Fibroblast of lung (primary cell): ENCODE measurements at regions not wholly inside any gene's neighbourhood (a gene's known extent, or its start where the extent isn't known, plus 50 kb on each side); places are given as distances from the start of the nearest gene placed in this dataset.

Experiments
- DNase-seq, 2 donors: peaks; one replicate each; pipeline versions ENCODE4 v3.0.0 to v3.0.0-alpha.2; 2010; ENCODE audit warnings: low read depth in 2 of 2
- H2AFZ ChIP-seq: 2 replicates; pipeline ENCODE4 v1.5.1; 2012; ENCODE audit warnings: low read length, control low read depth, inconsistent platforms
- H3K27ac ChIP-seq: 2 replicates; pipeline ENCODE4 v1.5.1; 2011; ENCODE audit warnings: low read length, control low read depth; ENCODE audit not compliant: insufficient read depth
- H3K27me3 ChIP-seq: 2 replicates; pipeline ENCODE4 v1.5.1; 2011; ENCODE audit warnings: mild to moderate bottlenecking, low read length; ENCODE audit not compliant: control insufficient read depth, insufficient read depth
- H3K36me3 ChIP-seq: 2 replicates; pipeline ENCODE4 v1.5.1; 2011; ENCODE audit warnings: low read length; ENCODE audit not compliant: control insufficient read depth, insufficient read depth
- H3K4me1 ChIP-seq: 2 replicates; pipeline ENCODE4 v1.5.1; 2011; ENCODE audit warnings: low read length; ENCODE audit not compliant: control insufficient read depth, insufficient read depth; ENCODE audit errors: extremely low read depth
- H3K4me2 ChIP-seq: 2 replicates; pipeline ENCODE4 v1.5.1; 2011; ENCODE audit warnings: low read length, control low read depth; ENCODE audit not compliant: insufficient read depth; ENCODE audit errors: extremely low read depth
- H3K4me3 ChIP-seq, 4 experiments: fragments of 200-600 bp in 1 of 4; sonication (generic) in 1 of 4; replicated peaks in 1 of 4; 2 replicates each; pipeline ENCODE4 v1.5.1; 2011 to 2016; ENCODE audit warnings: low read length in 4 of 4, low read depth in 3 of 4, mild to moderate bottlenecking in 3 of 4, control low read depth in 2 of 4, inconsistent platforms in 1 of 4, mixed read lengths in 1 of 4; ENCODE audit not compliant: insufficient read depth in 1 of 4; ENCODE audit errors: control extremely low read depth in 1 of 4
- H3K79me2 ChIP-seq: 2 replicates; pipeline ENCODE4 v1.5.1; 2012; ENCODE audit warnings: mild to moderate bottlenecking, low read length, inconsistent platforms; ENCODE audit not compliant: control insufficient read depth, insufficient read depth
- H3K9ac ChIP-seq: 2 replicates; pipeline ENCODE4 v1.5.1; 2011; ENCODE audit warnings: mild to moderate bottlenecking, low read length, control low read depth; ENCODE audit not compliant: insufficient read depth
- H3K9me3 ChIP-seq: 2 replicates; pipeline ENCODE4 v1.5.1; 2012; ENCODE audit warnings: low read depth, low read length; ENCODE audit not compliant: control insufficient read depth, insufficient read depth
- H4K20me1 ChIP-seq: 2 replicates; pipeline ENCODE4 v1.5.1; 2011; ENCODE audit warnings: low read length; ENCODE audit not compliant: control insufficient read depth, insufficient read depth; ENCODE audit errors: extremely low read depth
- CTCF ChIP-seq, 2 donors: IDR thresholded peaks in 1 of 2; conservative IDR thresholded peaks in 1 of 2; 1 replicate in 1 of 2; 2 replicates in 1 of 2; pipeline ENCODE4 v1.5.1; 2011 to 2012; ENCODE audit warnings: low read length in 2 of 2, control low read depth in 1 of 2, inconsistent platforms in 1 of 2, low read depth in 1 of 2, mild to moderate bottlenecking in 1 of 2
- EZH2 ChIP-seq: IDR thresholded peaks from 2 replicates; pipeline ENCODE4 v1.5.1; 2012; ENCODE audit warnings: low read length, control low read depth, mild to moderate bottlenecking; ENCODE audit errors: missing control alignments

- DNase-seq, result no peak
- no peak overlapping the region for H2AFZ ChIP-seq
- no peaks in the 10 kb centered on the region for H3K9me3 ChIP-seq
- no peaks in the 10 kb centered on the region for H3K4me1 ChIP-seq
- no peak overlapping the region for H3K9ac ChIP-seq
- no peak for TF ChIP-seq EZH2
- no peak for TF ChIP-seq CTCF (conservative IDR thresholded peaks at IDR 0.05 in 1 of 2, IDR thresholded peaks at IDR 0.05 in 1 of 2; ENCODE audit: low read depth in 1 of 2, low read length in 2 of 2)
- no peaks in the 10 kb centered on the region for H3K79me2 ChIP-seq
- no peaks in the 10 kb centered on the region for H3K36me3 ChIP-seq
- H3K27me3 ChIP-seq, result no peaks in the 10 kb centered on the region
- H3K27ac ChIP-seq, result no peak overlapping the region
- no peak overlapping the region for H3K4me3 ChIP-seq
- no peaks in the 10 kb centered on the region for H4K20me1 ChIP-seq
- H3K4me2 ChIP-seq, result no peak overlapping the region
These were observed 871.4 kb upstream of the C9orf72 start for GRCh38 chr9:28444637-28445036.

DNA sequence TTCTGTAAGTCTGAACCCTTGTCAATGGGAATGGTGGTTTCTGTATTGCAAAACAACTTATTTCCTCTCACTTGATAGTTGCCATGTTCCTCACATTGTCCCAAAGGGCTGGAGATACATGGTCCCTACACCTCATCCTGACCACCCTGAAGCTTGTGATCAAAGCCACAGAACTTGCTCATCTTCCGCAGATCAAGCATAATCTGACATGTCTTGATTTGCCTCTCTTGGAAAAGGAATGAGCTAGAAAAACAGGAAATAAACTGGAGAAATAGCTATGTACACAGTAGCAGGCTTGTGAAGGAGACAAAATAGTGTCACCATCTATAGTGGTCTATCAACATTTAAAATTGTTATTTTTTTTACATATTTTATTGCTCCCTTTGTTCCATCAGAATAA lies 871.9 kb upstream of the C9orf72 start:
- Histone ChIP-seq H3K36me3 (no peaks in the 10 kb centered on the region), H3K4me3 (no peak overlapping the region), H3K4me1 (no peaks in the 10 kb centered on the region), H3K9me3 (no peaks in the 10 kb centered on the region), H3K4me2 (no peak overlapping the region), H4K20me1 (no peaks in the 10 kb centered on the region), H3K27me3 (no peaks in the 10 kb centered on the region), H2AFZ (no peak overlapping the region), H3K27ac (no peak overlapping the region), H3K79me2 (no peaks in the 10 kb centered on the region), H3K9ac (no peak overlapping the region)
- TF ChIP-seq EZH2 (no peak), CTCF (conservative IDR thresholded peaks at IDR 0.05 in 1 of 2, IDR thresholded peaks at IDR 0.05 in 1 of 2; ENCODE audit: low read depth in 1 of 2, low read length in 2 of 2) (no peak)
- no peak for DNase-seq

- H3K27ac ChIP-seq, result no peak overlapping the region
These were observed 880.6 kb upstream of the C9orf72 start for GRCh38 chr9:28453918-28454317.

More at GRCh38 chr9:28453918-28454317, 880.6 kb upstream of the C9orf72 start:
- no peak overlapping the region for H2AFZ ChIP-seq
- no peak overlapping the region for H3K9ac ChIP-seq
- no peaks in the 10 kb centered on the region for H4K20me1 ChIP-seq
- H3K4me1 ChIP-seq, result no peaks in the 10 kb centered on the region
- H3K27me3 ChIP-seq, result no peaks in the 10 kb centered on the region
- no peak overlapping the region for H3K4me3 ChIP-seq
- H3K9me3 ChIP-seq, result no peaks in the 10 kb centered on the region
- no peaks in the 10 kb centered on the region for H3K79me2 ChIP-seq
- DNase-seq, result no peak
- TF ChIP-seq EZH2, result no peak
- TF ChIP-seq CTCF (conservative IDR thresholded peaks at IDR 0.05 in 1 of 2, IDR thresholded peaks at IDR 0.05 in 1 of 2; ENCODE audit: low read depth in 1 of 2, low read length in 2 of 2), result no peak
- H3K36me3 ChIP-seq, result no peaks in the 10 kb centered on the region
- no peak overlapping the region for H3K4me2 ChIP-seq
